Transverse colon (tissue), 4 donors: ENCODE measurements at regions not wholly inside any gene's neighbourhood (a gene's known extent, or its start where the extent isn't known, plus 50 kb on each side); places are given as distances from the start of the nearest gene placed in this dataset.

Experiments used
- POLR2A ChIP-seq: fragments of 450-650 bp; IDR thresholded peaks from one replicate; pipeline ENCODE4 v1.6.1; 2016; ENCODE audit warnings: antibody characterized with exemption, mild to moderate bottlenecking, moderate library complexity
- POLR2AphosphoS5 ChIP-seq, 3 donors: sonication (generic); formaldehyde crosslinking; IDR thresholded peaks; one replicate each; pipeline ENCODE4 v1.6.1; 2016; ENCODE audit warnings: antibody characterized with exemption in 3 of 3
- TF ChIP-seq, protein P1 (sequence below), 5 experiments: fragments of 200-600 bp in 3 of 5; fragments of 450-650 bp in 2 of 5; sonication (generic) in 3 of 5; IDR thresholded peaks; 1 replicate in 2 of 5; 2 replicates in 3 of 5; pipeline ENCODE4 v1.5.1; 2016 to 2017; ENCODE audit warnings: antibody characterized with exemption in 5 of 5, inconsistent platforms in 3 of 5, mild to moderate bottlenecking in 2 of 5, moderate library complexity in 1 of 5

DNA sequence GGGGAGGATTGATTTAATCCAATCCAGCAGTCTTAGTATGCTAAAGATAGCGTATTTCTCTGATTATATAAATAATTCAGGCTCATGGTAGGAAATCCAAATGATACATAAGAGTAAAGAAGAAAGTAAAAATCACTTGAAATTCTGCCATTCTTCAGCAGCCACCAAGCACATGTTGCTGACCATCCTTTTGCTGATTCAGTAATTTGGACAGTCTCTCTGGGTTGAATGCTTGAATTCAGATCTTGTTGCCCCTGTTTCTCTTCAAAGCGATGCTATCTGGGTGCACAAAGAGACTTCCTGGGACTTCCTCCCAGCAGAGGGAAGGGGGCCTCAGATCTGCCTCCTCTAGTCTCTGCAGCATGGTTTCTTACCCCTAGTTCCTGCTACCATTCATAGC is 609.1 kb downstream of the UTRN start:
- no peak for TF ChIP-seq POLR2A
- no peak for TF ChIP-seq POLR2AphosphoS5 (IDR thresholded peaks at IDR 0.05)
- TF ChIP-seq, protein P1, sequence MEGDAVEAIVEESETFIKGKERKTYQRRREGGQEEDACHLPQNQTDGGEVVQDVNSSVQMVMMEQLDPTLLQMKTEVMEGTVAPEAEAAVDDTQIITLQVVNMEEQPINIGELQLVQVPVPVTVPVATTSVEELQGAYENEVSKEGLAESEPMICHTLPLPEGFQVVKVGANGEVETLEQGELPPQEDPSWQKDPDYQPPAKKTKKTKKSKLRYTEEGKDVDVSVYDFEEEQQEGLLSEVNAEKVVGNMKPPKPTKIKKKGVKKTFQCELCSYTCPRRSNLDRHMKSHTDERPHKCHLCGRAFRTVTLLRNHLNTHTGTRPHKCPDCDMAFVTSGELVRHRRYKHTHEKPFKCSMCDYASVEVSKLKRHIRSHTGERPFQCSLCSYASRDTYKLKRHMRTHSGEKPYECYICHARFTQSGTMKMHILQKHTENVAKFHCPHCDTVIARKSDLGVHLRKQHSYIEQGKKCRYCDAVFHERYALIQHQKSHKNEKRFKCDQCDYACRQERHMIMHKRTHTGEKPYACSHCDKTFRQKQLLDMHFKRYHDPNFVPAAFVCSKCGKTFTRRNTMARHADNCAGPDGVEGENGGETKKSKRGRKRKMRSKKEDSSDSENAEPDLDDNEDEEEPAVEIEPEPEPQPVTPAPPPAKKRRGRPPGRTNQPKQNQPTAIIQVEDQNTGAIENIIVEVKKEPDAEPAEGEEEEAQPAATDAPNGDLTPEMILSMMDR (IDR thresholded peaks at IDR 0.05), result no peak
